Colon (tissue), 2 donors: ENCODE measurements at regions not wholly inside any gene's neighbourhood (a gene's known extent, or its start where the extent isn't known, plus 50 kb on each side); places are given as distances from the start of the nearest gene placed in this dataset.

ENCODE experiments used
- FAIRE-seq: peaks from 2 replicates; lab custom pipeline; 2012; peaks lifted over from hg19 to GRCh38; lab: Jason Lieb, UNC
- donor health status: control.
- donor health status: control.

- no peak for FAIRE-seq
Observed at GRCh38 chr2:239710953-239711861, 310.4 kb upstream of the HDAC4 start.

DNA sequence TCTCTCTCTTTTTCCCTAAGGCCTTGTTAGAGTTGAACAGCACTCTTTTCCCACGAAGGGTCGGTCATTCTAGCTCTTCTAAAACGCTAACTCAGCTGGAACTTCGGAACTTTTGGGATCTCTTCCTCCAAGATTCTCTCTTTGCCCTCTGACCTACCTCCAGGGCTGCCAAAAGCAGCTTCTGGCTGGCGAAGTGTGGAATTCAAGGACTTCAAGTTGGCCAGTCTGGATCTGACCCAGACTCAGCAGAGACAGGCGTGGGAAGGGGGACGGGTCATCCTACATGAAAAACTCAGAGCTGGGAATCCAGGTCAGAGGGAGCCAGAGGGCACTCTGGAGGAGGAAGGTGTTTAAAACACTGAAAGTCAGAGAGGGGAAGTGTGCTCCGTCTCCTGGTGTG lies 305.5 kb upstream of the HDAC4 start:
- no peak for FAIRE-seq

- no peak for FAIRE-seq
Observed at GRCh38 chr2:239704737-239705136, 303.9 kb upstream of the HDAC4 start.

GRCh38 chr2:239703834-239704233 lies 303.0 kb upstream of the HDAC4 start:
- no peak for FAIRE-seq

DNA sequence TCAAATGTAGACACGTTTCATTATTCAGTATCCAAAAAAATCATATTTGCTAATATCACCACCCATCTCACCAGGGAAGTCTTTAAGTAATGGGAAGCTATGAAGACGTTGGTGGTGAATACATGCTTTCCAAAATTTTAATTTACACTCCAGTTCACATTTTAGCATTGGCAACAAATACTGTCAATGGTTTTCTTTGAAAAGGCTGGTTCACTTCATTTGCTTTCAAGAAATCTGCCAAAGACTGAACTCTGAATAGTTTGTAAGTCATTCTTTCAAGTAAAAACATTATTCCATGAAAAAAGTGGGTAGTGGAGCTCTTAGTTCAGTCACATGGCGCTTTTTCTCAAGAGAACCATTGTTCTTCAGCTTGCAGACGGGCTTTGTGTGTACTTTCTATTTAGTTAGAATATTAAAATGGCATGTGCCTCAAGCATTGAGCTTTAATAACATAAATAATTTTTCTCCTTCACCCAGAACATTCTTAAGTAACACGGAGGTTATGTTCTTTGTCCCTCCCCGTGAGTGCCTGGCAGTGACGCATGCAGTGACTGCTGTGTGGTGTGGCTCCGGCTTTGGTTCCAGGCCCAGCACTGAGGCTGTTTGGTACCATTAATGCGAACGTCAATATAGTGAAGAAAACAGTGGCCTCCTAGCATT lies 300.0 kb upstream of the HDAC4 start:
- FAIRE-seq = no peak

- FAIRE-seq = no peak
Observed at GRCh38 chr2:239697399-239698164, 296.8 kb upstream of the HDAC4 start.

DNA sequence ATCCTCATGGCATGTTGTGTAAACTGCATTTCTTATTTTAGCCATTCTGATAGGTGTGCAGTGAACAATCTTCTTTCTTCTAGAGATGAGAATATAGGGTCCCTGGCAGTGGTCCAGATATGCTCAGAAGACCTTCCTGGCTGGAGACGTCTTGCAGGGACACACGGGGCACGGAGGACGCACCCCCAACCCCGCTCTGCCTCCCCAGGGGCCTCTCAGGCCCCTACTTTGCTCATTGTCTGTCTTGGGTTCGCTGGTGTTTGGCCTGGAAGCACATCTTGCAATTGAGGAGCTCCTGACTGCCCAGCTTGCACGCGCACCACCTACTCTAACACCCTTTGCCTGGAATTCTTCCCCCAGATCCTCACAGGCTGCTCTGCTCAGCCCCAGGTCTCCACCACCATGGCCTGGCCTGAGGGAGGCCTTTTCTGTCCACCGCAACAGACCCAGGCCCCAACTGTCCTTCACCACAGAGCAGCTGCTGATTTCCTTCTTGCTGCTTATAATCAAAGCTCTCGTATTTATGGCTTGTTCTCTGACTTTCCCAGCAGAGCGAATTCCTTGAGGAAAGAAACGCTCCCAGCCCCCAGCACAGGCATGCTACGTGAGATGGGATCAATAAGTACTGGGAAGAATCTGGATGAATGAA lies 295.9 kb upstream of the HDAC4 start:
- FAIRE-seq = no peak

- FAIRE-seq = no peak
Observed at GRCh38 chr2:239695728-239696240, 295.0 kb upstream of the HDAC4 start.

DNA sequence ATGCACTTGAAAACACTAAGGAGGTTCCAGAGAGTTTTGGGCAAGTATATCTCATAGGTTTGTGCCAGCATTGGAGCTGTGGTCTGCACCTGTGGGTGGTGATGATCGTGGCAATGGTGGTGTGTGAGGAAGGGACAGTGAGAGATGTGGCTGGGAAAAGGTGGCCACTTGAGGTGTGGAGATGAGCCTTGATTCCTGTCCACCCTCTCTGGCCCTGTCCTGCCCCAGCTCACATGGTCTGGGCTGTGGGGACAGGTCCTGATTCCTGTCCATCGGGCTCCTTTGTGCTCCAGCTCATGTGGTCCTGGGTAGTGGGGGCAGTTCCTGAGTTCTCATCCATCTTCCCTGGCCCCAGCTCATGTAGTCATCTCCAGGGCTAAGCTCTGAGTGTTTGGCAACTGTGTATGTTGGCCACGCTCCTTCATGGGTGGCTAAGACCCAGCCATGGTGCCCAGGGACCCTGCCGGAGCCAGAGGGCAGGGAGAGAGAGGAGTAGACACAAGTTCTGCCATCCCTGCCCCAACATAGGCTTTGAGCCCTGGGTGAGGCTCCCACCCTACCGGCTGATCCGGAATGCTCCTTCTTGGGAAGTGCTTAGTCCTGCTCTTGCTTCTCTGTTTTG lies 294.4 kb upstream of the HDAC4 start:
- FAIRE-seq = no peak

DNA sequence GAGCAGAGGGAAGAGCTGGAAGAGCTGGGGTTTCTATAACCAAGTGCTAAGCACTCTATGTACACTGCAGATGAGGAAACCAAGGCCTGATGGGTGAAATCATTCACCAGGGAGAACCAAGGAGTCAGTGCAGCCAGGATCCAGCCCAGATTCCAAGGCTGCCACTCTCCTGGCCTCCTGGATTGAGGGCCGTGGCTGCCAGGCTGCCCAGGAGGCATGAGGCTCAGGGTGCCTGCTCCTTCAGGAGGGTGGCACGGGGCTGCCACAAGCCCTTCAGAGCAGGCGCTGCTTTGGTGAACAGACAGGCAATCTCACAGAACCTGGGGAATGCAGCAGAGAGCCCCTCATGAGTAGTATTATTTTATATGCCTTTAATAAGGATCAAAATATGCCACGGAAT lies 293.7 kb upstream of the HDAC4 start:
- no peak for FAIRE-seq

DNA sequence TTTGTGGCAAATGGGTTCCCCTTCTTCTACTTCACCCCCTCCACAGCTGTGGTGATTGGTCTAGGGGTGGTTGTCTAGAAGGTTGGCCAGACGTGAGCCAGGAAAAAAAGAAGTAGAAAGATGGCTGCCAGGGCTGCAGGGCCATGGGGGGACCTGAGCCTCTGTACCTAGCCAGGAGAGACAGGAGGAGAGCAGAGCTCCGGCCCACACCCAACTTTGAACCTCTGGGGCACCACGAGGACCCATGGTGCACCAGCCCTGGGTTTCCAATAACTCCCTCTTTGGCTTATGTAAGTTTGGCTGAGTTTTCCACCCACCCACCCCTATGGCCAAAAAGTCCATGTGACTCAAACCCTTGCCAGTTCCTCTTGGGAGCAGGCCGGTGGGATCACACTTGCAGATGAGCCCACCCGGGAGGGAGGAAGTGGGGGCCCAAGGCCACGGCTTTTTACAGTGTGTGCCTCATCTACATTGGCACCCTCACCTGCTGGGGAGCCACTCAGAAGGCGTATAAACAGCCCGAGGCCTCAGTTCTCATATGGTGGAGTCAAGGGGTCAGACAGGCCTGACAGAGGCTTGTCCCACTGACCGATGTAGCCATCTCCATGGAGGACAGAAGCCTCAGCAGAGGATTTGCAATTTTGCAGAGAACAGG lies 293.1 kb upstream of the HDAC4 start:
- FAIRE-seq = no peak

DNA sequence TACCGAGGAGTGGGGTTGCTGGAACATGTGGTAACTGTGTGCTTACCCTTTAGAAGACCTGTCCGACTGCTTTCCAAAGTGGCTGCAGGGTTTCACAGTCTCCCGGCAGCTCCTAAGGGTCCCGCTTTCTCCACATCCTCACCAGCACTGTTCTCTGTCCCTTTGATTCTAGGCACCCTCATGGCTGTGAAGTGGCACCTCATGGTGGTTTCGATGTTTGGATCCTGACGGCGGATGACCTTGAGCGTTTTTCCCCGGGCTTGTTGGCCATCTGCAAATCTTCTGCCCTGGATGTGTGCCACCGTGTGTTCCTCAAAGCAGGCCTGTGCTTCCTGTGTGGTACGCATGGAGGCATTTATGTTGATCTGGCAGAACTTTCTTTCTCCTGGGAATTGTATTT lies 292.5 kb upstream of the HDAC4 start:
- FAIRE-seq = no peak

DNA sequence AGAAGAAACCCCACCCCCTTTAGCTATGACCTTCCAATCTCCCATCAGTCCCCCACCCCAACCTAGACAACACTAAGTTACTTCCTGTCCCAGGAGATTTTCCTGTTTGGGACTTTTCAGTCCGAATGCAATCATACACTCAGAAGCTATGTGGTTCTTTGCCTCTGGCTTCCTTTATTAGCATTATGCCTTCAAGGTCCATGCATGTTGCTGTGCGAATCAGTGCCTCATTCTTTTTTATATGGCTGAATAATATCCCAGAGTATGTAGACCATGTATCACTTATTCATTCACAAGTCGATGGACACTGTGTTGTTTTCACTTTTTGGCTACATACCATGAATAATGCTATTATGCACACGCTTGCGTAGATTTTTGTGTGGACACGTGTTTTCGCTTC lies 292.1 kb upstream of the HDAC4 start:
- no peak for FAIRE-seq

DNA sequence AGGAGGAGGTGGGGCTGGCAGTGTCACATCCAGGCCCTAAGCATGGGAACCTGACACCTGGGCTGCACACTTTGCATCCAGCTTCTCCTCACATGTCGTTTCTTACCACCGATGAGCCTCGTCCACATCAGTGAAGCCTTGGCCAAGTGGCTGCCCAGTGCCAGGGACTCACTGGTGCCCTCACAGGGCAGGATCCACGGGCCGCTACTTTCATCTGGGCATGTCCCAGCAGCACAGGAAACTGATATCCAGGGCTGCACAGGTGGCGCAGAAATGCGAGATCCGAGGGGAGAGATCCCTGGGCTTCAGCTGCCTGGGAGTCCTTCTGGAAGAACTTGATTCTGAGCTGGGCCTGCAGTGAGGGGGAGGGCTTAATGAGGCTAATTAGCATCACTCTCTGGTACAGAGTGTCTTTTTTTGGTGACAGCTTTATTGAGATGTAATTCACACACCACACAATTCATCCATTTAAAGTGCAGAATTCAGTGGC lies 291.6 kb upstream of the HDAC4 start:
- FAIRE-seq = no peak

GRCh38 chr2:239691720-239692119 lies 290.9 kb upstream of the HDAC4 start:
- no peak for FAIRE-seq

GRCh38 chr2:239690651-239691631 lies 290.1 kb upstream of the HDAC4 start:
- FAIRE-seq = no peak

- no peak for FAIRE-seq
Observed at GRCh38 chr2:239689985-239690384, 289.2 kb upstream of the HDAC4 start.

DNA sequence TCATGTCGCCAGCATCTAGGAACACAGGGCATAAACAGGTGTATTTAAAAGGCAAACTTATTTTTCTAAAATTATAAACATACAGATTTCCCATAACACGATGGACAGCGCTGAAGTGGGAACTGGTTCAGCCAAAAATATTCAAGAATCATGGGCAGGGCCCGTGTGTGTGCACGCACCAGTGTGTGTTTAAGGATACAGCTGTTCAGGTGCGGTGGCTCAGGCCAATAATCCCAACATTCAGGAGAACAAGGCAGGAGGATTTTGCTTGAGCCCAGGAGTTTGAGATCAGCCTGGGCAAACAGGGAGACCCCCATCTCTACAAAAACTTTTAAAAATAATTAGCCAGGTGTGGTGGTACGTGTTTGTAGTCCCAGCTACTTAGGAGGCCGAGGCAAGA lies 288.6 kb upstream of the HDAC4 start:
- no peak for FAIRE-seq

DNA sequence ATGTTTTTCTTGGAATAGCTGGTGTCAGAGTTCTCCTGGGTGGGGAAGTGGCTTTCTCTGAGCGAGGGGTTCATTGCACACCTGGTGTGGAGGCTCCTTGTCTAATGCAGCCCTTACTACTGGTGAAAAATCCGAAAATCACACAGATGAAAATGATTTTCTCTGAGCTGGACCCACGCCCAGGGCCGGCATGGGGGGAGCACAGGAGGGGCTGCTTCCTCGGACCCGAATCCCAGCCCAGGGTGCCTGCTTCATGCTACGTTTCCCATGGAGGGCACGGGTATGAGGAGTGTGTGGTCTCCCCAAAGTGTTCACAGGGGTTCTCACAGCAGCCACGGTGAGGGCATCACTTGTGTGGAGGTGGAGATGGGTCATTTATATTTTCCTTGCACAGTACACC lies 288.0 kb upstream of the HDAC4 start:
- FAIRE-seq = no peak
